ENCODE measurements at regions not wholly inside any gene's neighbourhood (a gene's known extent, or its start where the extent isn't known, plus 50 kb on each side); places are given as distances from the start of the nearest gene placed in this dataset.

GRCh38 chr5:158471535-158471924 lies 612.6 kb upstream of the CLINT1 start (continued):
- no peak for TF ChIP-seq ETV6 (CRISPR knock-in tag; IDR thresholded peaks at IDR 0.05)

GRCh38 chr5:158470764-158471534 lies 612.0 kb upstream of the CLINT1 start:
- DNase-seq (ENCODE audit: low spot score) (no peak), ATAC-seq (no peak)
- Mint-ChIP-seq H3K27ac (no peak overlapping the region), H3K36me3 (no peaks in the 10 kb centered on the region), H3K27me3 (ENCODE audit: low read depth) (no peaks in the 10 kb centered on the region; the same call in 1 of the 2 replicates), H3K4me3 (no peak overlapping the region), H3K4me1 (peaks cover 16% of the 10 kb centered on the region), H3K9me3 (peaks cover 8% of the 10 kb centered on the region)
- CTCF ChIA-PET, result no interaction called here
- POLR2A ChIA-PET, result interaction anchor here (0.5 kb wide), 1 partner anchor 17 kb away, joined by 5 read pairs; no protein-coding TSS in a partner anchor
- no peak for TF ChIP-seq IRF2 (CRISPR knock-in tag; IDR thresholded peaks at IDR 0.05; ENCODE audit: borderline replicate concordance, low read depth)
- no peak for TF ChIP-seq TP53 (CRISPR knock-in tag; IDR thresholded peaks at IDR 0.05)
- no peak for TF ChIP-seq ZNF416 (CRISPR knock-in tag; IDR thresholded peaks at IDR 0.05)
- no peak for TF ChIP-seq TEAD4 (CRISPR knock-in tag; IDR thresholded peaks at IDR 0.05)
- TF ChIP-seq ZBTB43 (CRISPR knock-in tag; IDR thresholded peaks at IDR 0.05), result no peak
- TF ChIP-seq ATF6 (CRISPR knock-in tag; IDR thresholded peaks at IDR 0.05), result no peak
- no peak for TF ChIP-seq MXD4 (CRISPR knock-in tag; IDR thresholded peaks at IDR 0.05; ENCODE audit: borderline replicate concordance)
- TF ChIP-seq CREB1 (CRISPR knock-in tag; IDR thresholded peaks at IDR 0.05), result no peak
- no peak for TF ChIP-seq ATF1 (CRISPR knock-in tag; IDR thresholded peaks at IDR 0.05)
- no peak for TF ChIP-seq JAZF1 (CRISPR knock-in tag; IDR thresholded peaks at IDR 0.05)
- TF ChIP-seq AR (CRISPR knock-in tag; IDR thresholded peaks at IDR 0.05), result no peak
- TF ChIP-seq CTCF (IDR thresholded peaks at IDR 0.05), result no peak
- no peak for TF ChIP-seq NFYB (CRISPR knock-in tag; conservative IDR thresholded peaks at IDR 0.05; ENCODE audit: low read depth)
- TF ChIP-seq ATF3 (CRISPR knock-in tag; conservative IDR thresholded peaks at IDR 0.05), result no peak
- no peak for TF ChIP-seq MAX (CRISPR knock-in tag; IDR thresholded peaks at IDR 0.05)
- no peak for TF ChIP-seq RELA (CRISPR knock-in tag; IDR thresholded peaks at IDR 0.05; ENCODE audit: borderline replicate concordance)
- no peak for TF ChIP-seq ZNF317 (CRISPR knock-in tag; IDR thresholded peaks at IDR 0.05; ENCODE audit: borderline replicate concordance, low read depth)

Measured in WTC11 (cell line).